GM19455 (cell line): ENCODE measurements at regions not wholly inside any gene's neighbourhood (a gene's known extent, or its start where the extent isn't known, plus 50 kb on each side); places are given as distances from the start of the nearest gene placed in this dataset.
"Not testable (repeated sequence)": the region's sequence is repeated elsewhere in the genome, so short reads cannot be mapped to it uniquely, and the experiment has no call there.

Experiments used
- ATAC-seq: cut with Tn5 transposase; IDR thresholded peaks from one replicate; pipeline ENCODE4 v1.9.1; 2021; ENCODE audit not compliant: unreplicated experiment

DNA sequence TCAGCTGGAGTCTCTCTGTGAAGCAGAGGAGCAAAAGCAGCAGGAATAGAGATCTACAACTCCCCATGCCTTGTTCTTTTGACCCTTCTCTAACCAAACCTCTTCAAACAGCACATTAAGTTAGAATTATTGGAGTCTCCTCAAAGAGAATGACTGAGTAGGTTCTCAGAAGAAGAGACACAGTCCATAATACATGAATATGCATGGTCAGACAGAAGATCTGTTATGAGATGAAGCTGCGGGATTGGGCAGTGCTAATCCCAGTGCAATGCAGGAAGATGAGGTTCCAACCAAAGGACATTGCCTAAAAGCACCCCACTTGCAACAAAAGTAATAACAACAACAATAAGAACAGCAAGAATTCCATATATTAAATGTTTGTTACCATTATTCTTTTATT, 887.9 kb upstream of the TENM4 start:
- ATAC-seq, result no peak

- ATAC-seq, result no peak
Observed at GRCh38 chr11:80327956-80328614, 887.3 kb upstream of the TENM4 start.

GRCh38 chr11:80321786-80322185, 881.0 kb upstream of the TENM4 start:
- no peak for ATAC-seq

DNA sequence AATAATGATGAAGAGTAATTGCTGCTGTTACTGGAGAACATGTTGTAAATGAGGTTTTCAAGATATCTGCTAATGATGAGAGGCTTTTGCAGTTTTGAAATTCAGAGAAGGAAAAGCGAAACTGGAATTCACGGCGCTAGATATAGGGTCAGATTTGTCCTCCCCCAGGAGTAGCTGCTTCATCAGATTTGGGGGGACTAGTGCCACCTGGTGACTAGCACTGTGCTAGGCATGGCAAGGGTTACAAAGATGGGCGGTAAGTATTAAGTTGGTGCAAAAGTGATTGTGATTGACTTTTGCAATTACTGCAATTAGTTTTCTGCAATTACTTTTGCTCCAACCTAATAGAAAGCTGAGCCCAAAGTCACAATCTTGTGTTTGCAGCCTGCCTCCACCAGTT, 879.9 kb upstream of the TENM4 start:
- no peak for ATAC-seq

- ATAC-seq, result no peak
Observed at GRCh38 chr11:80320226-80320625, 879.4 kb upstream of the TENM4 start.

GRCh38 chr11:80317612-80318011, 876.8 kb upstream of the TENM4 start:
- no peak for ATAC-seq

- ATAC-seq, result no peak
Observed at GRCh38 chr11:80315200-80315599, 874.4 kb upstream of the TENM4 start.

DNA sequence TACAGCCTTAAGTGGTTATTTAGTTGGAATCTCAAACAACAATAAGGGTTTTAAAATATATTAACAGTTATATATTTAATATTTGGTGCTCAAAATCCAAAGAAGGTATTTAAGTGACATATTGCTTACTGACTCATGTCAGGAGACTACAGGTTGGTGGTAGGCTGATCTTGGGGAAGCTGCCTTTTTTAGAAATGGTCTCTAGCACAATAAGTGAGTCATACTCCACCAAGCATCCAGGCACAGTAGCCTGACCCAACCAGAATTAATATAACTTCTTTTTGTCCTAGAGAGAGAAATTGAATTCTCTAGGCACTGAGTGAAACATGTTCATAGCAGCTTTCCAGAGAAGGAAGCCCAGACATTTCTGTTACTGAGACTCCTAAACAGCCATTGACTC, 868.5 kb upstream of the TENM4 start:
- no peak for ATAC-seq

GRCh38 chr11:80307676-80308075, 866.8 kb upstream of the TENM4 start:
- no peak for ATAC-seq

DNA sequence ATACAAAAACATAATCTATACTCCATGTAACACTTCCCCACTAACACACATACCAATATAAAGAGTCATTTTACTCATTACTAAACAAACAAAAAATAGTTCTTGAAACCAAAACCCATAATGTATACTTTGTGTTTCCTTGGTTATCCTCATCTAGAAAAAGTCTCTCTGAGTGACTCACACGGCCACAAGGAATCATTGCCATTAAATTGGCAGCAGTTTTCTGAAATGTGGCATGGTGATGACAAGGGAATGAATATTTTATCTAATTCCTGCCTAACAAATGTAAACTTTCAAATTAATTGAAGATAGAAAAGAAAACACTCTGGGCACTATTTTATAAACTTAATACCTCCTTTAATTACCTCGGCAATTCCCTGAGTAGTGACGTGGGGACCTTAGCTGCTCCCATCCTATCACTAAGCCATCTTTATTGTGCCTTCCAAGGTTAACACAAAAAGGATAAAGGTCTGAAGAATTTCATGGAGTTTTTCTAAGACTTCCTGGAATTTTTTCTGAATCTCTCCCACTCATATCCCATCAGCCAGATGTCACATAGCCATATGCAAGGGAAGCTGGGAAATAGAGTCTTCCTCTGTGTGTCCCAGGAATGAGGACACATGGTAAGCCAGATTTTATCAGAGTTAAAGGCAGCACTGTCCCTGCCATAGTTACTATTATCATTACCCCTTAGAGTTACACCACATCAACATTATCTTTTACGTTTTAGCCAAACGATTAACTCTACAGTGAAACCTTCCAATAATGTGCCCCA, 857.2 kb upstream of the TENM4 start:
- no peak for ATAC-seq

DNA sequence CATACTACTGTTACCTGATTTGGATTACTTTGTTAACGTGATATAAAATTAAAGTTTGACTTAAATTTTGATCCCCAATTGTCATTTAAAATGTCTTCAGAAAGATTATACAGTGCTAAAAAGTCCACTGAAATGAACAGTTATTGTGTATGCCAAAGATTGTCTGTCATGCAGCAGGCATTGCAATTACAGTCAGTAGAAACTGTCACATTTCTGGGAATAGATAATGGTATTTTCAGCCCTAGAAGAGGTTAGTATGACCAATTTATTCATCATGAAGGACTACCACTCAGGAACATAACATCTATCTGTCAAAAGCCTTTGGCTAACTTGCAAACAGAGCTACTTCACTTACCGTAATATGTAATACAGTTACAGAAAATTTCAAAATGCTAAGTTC, 852.5 kb upstream of the TENM4 start:
- ATAC-seq, result no peak

GRCh38 chr11:80284946-80285785, 844.3 kb upstream of the TENM4 start:
- no peak for ATAC-seq

DNA sequence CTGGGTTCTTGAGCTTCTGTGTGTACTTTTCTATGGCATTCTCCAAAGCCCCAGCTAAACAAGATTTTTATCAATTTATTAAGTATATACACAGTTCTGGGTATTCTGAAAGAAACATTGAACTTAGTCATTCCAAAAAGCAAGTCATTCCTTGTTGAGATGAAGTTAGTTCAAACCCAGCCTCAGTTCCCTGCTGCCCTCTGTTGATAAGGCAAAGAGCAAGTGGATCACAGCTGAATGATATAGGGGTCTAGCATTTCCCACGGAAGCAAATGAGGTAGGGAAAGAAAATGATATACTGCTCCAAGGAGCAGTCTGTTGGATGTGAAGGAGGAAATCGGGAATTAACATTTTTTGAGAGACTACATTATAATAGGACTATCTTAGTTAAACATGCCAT, 841.8 kb upstream of the TENM4 start:
- ATAC-seq, result no peak

DNA sequence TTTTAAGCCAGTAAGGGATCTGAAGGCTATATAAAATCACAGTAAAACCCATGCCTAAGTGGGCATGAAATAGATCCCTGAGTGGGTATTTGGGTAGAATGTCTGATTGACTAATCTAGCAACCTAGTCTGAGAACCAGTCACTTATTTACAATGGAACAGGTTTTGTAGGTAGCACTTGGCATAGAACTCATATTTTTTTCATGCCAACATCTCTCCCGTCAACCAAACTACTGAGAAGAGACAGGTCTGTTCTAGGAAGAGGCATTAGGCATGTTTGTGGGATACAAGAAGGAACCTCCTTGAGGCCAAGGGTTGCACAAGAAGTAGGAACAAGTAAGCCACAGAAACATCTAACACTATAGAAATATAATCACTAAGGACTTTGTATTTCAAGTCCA, 840.4 kb upstream of the TENM4 start:
- ATAC-seq, result no peak

DNA sequence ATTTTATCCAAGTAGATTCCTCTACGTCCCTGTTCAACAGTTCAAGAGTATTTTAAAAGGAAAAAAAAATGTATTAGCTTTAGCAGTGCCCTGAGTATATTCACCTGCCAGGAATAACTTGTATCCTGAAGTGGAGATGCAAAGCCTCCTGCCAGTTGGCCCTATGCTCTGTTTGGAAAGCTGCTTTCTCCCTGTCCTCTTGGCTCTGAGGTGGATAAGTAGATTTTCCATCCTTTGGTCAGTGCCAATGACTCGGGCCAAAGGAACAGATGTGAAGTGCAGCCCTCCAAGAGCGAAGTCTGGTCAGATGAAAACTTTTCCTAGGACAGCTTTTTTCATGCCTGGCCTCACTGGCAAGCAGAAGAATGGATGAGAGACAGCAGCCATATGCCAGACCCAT, 839.9 kb upstream of the TENM4 start:
- ATAC-seq, result no peak

DNA sequence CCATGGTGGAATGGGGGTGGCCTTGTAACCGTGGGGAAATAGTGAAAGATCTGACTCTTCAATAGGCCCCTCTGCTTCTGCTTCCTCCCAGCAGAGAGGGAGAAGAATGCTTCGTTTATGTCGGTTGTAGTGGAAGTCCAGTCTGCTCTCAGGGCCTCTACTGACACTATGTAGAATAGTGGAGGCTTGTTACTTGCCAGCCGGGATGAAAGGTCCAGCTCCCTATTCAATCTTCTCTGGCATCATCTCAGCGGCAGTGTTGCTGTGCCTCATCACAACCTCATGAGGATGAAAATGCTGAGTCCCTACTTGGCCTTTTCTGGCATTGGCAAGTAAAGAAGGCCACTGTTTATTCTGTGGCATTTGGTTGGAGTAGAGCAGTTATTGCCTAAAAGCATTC, 820.9 kb upstream of the TENM4 start:
- no peak for ATAC-seq

DNA sequence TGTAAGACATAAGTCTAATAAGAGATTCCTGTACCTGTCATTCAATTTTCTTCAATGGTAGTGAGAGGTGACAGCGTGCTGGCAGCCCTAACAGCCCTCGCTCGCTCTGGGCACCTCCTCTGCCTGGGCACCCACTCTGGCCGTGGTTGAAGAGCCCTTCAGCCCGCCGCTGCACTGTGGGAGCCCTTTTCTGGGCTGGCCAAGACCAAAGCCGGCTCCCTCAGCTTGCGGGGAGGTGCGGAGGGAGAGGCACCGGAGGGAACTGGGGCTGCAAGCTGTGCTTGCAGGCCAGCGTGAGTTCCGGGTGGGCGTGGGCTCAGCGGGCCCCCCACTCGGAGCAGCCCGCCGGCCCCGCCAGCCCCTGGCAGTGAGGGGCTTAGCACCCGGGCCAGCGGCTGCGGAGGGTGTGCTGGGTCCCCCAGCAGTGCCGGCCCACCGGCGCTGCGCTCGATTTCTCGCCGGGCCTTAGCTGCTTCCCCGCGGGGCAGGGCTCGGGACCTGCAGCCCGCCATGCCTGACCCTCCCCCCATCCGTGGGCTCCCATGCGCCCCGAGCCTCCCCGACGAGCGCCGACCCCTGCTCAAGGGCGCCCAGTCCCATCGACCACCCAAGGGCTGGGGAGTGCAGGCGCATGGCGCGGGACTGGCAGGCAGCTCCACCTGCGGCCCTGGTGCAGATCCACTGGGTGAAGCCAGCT, 816.6 kb upstream of the TENM4 start:
- ATAC-seq, result not testable (repeated sequence)

- ATAC-seq, result no peak
Observed at GRCh38 chr11:80255021-80255420, 814.2 kb upstream of the TENM4 start.

DNA sequence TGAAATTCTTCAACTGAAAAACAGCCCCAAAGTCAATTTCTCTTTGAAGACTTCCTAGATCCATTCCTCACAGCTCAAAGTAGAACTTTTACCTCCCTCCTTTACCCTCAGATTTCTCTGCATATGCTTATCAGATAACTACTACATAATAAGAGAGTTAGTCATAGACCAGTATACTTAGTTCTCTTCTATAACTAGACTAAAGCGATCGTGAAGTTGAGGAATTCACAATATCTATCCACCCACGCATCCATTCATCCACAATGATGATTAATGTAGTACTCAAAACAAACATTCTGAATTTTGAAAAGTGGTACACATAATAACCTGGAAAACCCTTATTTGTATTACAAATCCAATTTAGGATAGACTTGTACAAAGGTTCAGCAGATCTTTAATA, 800.9 kb upstream of the TENM4 start:
- ATAC-seq, result no peak

DNA sequence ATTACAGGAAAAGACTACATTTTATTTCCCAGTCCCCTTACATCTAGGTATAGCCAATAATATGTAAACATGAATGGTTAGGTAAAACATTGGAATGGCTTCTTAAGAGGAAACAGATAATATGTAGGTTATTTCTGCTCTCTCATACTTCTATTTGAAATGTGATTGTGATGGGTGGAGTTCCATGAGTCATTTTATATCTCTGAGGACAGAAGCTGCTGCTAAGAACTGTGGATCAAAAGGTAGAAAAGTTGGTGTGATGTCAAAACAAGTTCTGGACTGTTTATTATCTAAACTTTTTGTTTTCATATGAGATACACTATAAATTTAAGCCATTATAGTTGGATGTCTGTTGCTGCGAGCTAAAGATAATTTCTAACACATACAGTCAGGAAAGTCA, 799.4 kb upstream of the TENM4 start:
- ATAC-seq, result no peak

GRCh38 chr11:80239217-80239616, 798.4 kb upstream of the TENM4 start:
- no peak for ATAC-seq
